NCI-H226 (cell line): ENCODE measurements at regions not wholly inside any gene's neighbourhood (a gene's known extent, or its start where the extent isn't known, plus 50 kb on each side); places are given as distances from the start of the nearest gene placed in this dataset.

Source experiments
- DNase-seq: peaks from one replicate; pipeline ENCODE4 v3.0.0-alpha.2; 2015

- no peak for DNase-seq
Observed at GRCh38 chr14:82490397-82490796, 956.7 kb upstream of the SEL1L start.

GRCh38 chr14:82492157-82492556, 958.5 kb upstream of the SEL1L start:
- DNase-seq = no peak

GRCh38 chr14:82500222-82500621, 966.6 kb upstream of the SEL1L start:
- no peak for DNase-seq

- no peak for DNase-seq
Observed at GRCh38 chr14:82501554-82501953, 967.9 kb upstream of the SEL1L start.

- no peak for DNase-seq
Observed at GRCh38 chr14:82502043-82502442, 968.4 kb upstream of the SEL1L start.

- DNase-seq = no peak
Observed at GRCh38 chr14:82504894-82505293, 971.2 kb upstream of the SEL1L start.

- DNase-seq = no peak
Observed at GRCh38 chr14:82510007-82510406, 976.4 kb upstream of the SEL1L start.

GRCh38 chr14:82511399-82511798, 977.7 kb upstream of the SEL1L start:
- DNase-seq = no peak

GRCh38 chr14:82520765-82521164, 987.1 kb upstream of the SEL1L start:
- DNase-seq = no peak

- DNase-seq = no peak
Observed at GRCh38 chr14:82521191-82521590, 987.5 kb upstream of the SEL1L start.

- DNase-seq = no peak
Observed at GRCh38 chr14:82528016-82528415, 994.4 kb upstream of the SEL1L start.

- DNase-seq = no peak
Observed at GRCh38 chr14:82533351-82533750, 999.7 kb upstream of the SEL1L start.

GRCh38 chr14:82536566-82536965, 1002.9 kb upstream of the SEL1L start:
- no peak for DNase-seq

- no peak for DNase-seq
Observed at GRCh38 chr14:82537831-82538230, 1004.2 kb upstream of the SEL1L start.

GRCh38 chr14:82546401-82546800, 1012.7 kb upstream of the SEL1L start:
- no peak for DNase-seq

- no peak for DNase-seq
Observed at GRCh38 chr14:82549306-82549990, 1015.8 kb upstream of the SEL1L start.

GRCh38 chr14:82562881-82563280, 1029.2 kb upstream of the SEL1L start:
- no peak for DNase-seq

- no peak for DNase-seq
Observed at GRCh38 chr14:82565825-82566224, 1032.2 kb upstream of the SEL1L start.

GRCh38 chr14:82587226-82587625, 1053.6 kb upstream of the SEL1L start:
- DNase-seq = no peak

- no peak for DNase-seq
Observed at GRCh38 chr14:82595466-82595865, 1061.8 kb upstream of the SEL1L start.

GRCh38 chr14:82602794-82603193, 1069.1 kb upstream of the SEL1L start:
- no peak for DNase-seq

GRCh38 chr14:82604819-82605218, 1071.2 kb upstream of the SEL1L start:
- no peak for DNase-seq

- no peak for DNase-seq
Observed at GRCh38 chr14:82621881-82622450, 1088.3 kb upstream of the SEL1L start.

GRCh38 chr14:82626156-82627066, 1092.8 kb upstream of the SEL1L start:
- no peak for DNase-seq
